Mesenteric fat pad (tissue), 1 donor: ENCODE measurements at regions not wholly inside any gene's neighbourhood (a gene's known extent, or its start where the extent isn't known, plus 50 kb on each side); places are given as distances from the start of the nearest gene placed in this dataset.
A peak's percentile ranks its signal among the peaks of the same experiment; 100 is the strongest.
"Not testable (repeated sequence)": the region's sequence is repeated elsewhere in the genome, so short reads cannot be mapped to it uniquely, and the experiment has no call there.

Source experiments
- DNase-seq: peaks from one replicate; pipeline ENCODE4 v3.0.0-alpha.2; 2020; ENCODE audit warnings: low spot score
- donor health status: DM: yes; HTN: yes; CAD: no.

GRCh38 chr16:72729552-72729951 lies 318.4 kb downstream of the ZFHX3 start:
- not testable (repeated sequence) for DNase-seq

GRCh38 chr16:72728516-72728915 lies 319.4 kb downstream of the ZFHX3 start:
- DNase-seq = no peak

GRCh38 chr16:72727565-72727964 lies 320.4 kb downstream of the ZFHX3 start:
- DNase-seq = no peak

GRCh38 chr16:72725643-72726042 lies 322.3 kb downstream of the ZFHX3 start:
- no peak for DNase-seq

- no peak for DNase-seq
Measured at GRCh38 chr16:72723781-72724180, 324.1 kb downstream of the ZFHX3 start.

- DNase-seq = no peak
Measured at GRCh38 chr16:72722552-72722951, 325.4 kb downstream of the ZFHX3 start.

- no peak for DNase-seq
Measured at GRCh38 chr16:72721981-72722380, 325.9 kb downstream of the ZFHX3 start.

GRCh38 chr16:72715267-72715666 lies 332.7 kb downstream of the ZFHX3 start:
- DNase-seq = no peak

GRCh38 chr16:72711823-72712222 lies 336.1 kb downstream of the ZFHX3 start:
- no peak for DNase-seq

GRCh38 chr16:72705801-72706200 lies 342.1 kb downstream of the ZFHX3 start:
- DNase-seq = no peak

GRCh38 chr16:72704746-72705372 lies 343.1 kb downstream of the ZFHX3 start:
- no peak for DNase-seq

GRCh38 chr16:72689851-72690250 lies 358.1 kb downstream of the ZFHX3 start:
- DNase-seq = no peak

- DNase-seq = no peak
Measured at GRCh38 chr16:72680732-72681131, 367.2 kb downstream of the ZFHX3 start.

- DNase-seq = no peak
Measured at GRCh38 chr16:72679856-72680255, 368.1 kb downstream of the ZFHX3 start.

GRCh38 chr16:72677662-72678447 lies 370.1 kb downstream of the ZFHX3 start:
- no peak for DNase-seq

- no peak for DNase-seq
Measured at GRCh38 chr16:72673118-72673517, 374.8 kb downstream of the ZFHX3 start.

- no peak for DNase-seq
Measured at GRCh38 chr16:72666267-72666666, 381.7 kb downstream of the ZFHX3 start.

GRCh38 chr16:72665701-72666100 lies 382.2 kb downstream of the ZFHX3 start:
- no peak for DNase-seq

- peak; percentile 96 for DNase-seq
Measured at GRCh38 chr16:72664509-72665408, 383.2 kb downstream of the ZFHX3 start.

- DNase-seq = no peak
Measured at GRCh38 chr16:72664056-72664508, 383.8 kb downstream of the ZFHX3 start.

- DNase-seq = no peak
Measured at GRCh38 chr16:72658888-72659717, 388.8 kb downstream of the ZFHX3 start.
